GM18868 (cell line): ENCODE measurements at regions not wholly inside any gene's neighbourhood (a gene's known extent, or its start where the extent isn't known, plus 50 kb on each side); places are given as distances from the start of the nearest gene placed in this dataset.

ENCODE experiments used
- ATAC-seq: cut with Tn5 transposase; IDR thresholded peaks from one replicate; pipeline ENCODE4 v1.9.1; 2021; ENCODE audit warnings: mild to moderate bottlenecking, moderate library complexity; ENCODE audit not compliant: unreplicated experiment

DNA sequence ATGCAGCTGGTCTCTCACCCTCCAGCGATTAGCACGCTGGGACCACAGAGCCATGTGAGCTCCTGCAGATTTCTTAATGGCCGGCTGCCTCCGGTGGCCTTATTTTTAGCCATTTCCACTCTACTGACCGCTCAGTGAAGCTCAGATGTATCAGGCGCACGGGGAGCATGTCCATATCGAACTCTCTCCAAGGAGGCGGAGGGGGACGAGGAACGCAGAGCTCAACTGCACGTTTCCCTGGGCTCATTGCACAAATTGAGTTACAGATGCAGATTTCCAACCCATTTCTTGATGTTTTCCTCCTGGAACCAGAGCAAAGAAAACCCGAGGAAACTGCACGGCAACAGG lies 207.1 kb downstream of the CTTN start:
- ATAC-seq = no peak

DNA sequence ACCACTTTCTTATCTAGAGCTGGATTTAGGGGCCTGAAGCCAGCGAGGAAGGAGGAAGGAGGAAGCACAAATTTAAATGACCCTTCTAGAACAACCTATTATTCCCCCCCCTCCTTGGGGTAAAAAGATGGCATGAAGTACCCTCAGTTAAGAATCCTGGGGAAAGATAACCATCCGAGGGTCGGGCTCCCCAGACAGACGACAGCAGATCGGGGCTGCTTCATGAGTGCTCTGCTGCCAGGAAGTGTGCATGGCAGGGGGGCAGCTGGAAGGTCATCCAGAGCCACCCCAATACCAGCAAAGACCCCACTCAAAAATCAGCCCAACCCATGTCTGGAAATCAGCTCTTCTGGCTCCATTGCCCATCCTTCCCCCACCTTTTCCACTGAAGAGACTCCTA lies 207.5 kb downstream of the CTTN start:
- ATAC-seq = no peak

DNA sequence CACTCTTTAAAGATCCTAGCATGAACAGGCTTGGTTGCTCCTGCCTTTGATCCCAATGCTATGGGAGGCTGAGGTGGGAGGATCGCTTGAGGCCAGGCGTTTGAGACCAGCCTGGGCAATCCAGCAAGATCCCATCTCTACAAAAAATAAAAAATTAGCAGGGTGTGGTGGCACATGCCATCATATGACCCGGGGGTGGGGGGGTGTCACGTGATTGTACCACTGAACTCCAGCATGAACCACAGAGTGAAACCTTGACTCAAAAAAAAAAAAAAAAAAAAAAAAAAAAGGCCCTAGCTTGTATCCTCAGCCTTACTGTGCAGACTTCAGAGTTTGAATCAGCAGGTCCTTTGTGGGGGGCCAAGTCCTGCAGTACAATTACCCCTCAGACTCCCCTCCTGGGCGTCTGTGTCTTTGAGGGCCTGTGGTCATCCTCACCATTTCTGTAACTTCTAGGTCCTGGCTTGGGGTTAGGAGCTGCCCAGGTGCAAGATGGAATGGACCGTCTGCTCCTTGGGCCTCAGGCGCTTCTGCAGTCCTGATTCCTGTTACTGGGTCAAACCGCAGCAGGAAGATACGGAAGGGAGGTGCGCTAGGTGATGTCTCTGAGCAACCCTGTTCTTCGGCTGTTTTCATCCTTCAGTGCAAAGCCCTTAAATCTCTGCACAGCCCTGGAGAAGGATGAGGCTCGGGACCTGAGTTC lies 208.1 kb downstream of the CTTN start:
- no peak for ATAC-seq

DNA sequence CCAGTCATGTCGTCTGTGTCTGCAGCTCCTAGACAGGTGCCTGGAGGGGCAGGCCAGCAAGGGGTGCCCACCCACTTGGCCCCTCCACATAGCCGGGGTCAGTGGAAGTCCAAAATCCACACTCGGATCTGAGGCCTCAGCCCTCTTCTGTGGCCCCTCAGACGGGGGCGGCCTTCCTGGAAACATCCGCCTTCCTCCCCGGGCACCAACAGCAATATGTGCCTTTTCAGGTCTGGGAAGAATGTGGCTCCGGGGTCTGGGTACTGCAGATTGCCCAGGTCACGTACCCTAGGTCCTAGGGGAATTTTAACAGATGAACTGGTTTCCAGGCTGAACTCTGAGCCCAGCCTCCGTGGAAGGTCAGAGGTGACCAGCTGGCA lies 208.6 kb downstream of the CTTN start:
- ATAC-seq = no peak

DNA sequence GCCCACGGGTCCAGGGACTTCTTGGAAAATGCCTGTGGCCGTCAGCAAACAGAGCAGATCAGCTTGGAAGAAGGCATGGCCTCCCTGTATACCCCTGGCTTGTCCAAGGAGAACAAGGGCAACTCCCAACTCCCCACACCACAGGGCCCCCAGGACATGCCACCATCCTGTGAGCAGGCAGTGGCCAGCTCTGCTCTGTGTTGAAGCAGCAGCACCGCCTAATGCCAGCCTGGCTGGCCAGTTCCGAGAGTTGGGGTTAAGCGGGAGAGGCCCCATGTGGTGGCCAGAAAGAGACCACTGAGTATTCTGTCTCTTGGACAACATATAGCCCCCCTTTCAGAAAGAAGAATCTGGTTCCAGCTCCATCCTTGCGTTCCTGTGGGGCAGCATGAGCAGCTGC lies 209.2 kb downstream of the CTTN start:
- no peak for ATAC-seq

DNA sequence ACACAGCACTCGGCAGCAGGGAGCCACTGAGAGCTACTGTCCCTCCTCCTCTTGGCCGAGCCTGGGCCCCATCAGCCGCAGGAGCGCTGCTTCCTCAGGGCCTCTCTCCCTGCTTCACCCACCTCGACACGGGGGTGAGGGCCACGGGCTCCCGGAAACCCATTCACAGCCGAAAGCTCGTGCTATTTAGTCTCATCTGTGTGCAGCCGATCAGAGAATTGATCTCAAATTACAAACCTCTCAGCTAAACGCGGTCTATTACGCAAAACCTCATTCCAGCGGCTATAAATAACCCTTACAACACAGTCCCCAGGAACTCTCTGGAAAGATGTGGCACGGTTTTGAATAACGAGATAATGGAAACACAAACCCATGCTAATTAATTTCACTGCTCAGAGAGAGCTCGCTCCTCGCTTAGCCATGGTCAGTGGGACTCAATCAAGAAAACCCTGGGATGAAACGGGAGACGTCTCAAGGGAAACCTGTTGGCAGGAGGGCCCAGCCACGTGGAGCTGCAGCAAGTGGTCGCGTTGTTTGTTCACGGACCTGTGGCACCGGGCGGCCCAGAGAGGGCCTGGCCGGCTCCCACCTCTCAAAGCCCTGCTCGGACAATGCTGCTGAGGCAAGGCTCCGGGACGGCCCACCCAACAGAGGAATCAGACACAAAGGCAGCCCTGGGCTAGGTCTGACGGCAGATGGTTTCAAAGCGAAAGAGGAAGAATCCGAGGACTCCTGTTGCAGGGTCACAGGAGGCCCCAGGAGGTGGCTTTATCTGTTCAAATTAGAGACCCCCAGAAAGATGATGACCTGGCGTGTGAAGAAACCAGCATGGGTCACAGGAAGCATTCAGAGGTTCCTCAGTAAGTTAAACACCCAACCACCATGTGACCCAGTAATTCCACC lies 210.5 kb downstream of the CTTN start:
- ATAC-seq = no peak

DNA sequence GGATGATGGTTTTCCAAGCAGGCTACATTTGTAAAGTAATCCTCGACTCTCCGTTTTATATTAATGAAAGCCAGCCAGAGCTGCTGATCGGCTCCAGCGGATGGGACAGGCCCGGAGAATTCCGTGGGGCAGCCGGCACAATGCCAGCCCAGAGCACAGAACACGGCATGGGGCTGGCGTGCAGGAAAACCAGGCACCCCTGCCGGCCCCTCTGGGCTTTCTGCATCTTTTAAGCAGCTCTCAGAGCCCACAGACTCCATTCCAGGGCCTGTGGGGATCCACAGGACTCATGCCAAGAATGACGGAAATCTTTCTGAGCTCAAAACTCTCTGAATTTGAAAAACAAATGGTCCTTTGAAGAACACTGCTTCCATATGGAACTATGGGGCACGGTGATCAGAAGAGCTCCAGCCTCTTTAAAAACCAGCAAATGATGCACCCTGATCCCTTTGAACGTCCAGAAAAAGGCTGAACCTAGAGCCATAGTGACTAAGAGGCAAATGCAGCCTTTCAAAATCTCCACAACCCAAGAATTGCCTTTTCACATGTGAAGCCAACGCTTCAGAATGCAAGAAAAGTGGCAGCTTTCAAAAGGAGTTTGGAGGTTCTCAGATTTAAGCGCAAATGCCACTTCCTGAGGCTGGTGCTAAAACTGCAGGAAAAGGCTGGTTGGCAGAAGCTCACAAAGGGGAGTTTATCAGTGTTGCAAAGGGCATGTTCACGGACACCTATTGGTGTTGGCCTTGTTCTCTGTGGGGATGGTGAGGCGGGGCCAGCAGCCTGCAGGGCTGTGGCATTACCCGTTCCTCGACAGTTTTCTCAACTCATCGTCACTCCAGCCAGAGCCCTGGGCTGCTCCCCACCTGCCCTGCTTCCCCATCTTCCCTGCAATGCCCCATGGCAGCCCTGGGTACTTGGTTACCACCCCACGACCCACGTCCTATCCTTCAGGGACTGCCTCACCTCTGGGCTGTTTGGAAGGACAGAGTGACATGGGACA lies 212.5 kb downstream of the CTTN start:
- ATAC-seq = no peak

DNA sequence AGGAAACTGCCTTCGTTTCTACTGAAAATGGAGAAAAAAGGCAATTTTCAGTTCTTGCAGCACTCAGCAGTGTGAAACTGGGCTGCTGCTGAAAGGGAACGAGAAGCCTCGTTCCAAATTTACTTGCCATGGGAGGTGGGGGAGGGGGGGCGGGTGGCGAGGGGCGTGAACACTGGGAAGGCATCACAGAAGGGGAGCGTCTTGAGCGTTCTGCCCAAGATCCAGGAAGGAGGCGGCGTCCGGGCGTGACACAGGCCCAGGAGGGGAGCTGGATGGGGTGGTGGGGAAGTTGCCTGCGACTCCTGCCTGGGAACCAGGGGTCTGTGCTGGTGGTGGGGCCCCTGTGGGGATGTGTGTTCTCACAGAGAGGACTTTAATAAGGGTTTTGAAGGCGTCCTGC lies 213.5 kb downstream of the CTTN start:
- ATAC-seq = no peak

DNA sequence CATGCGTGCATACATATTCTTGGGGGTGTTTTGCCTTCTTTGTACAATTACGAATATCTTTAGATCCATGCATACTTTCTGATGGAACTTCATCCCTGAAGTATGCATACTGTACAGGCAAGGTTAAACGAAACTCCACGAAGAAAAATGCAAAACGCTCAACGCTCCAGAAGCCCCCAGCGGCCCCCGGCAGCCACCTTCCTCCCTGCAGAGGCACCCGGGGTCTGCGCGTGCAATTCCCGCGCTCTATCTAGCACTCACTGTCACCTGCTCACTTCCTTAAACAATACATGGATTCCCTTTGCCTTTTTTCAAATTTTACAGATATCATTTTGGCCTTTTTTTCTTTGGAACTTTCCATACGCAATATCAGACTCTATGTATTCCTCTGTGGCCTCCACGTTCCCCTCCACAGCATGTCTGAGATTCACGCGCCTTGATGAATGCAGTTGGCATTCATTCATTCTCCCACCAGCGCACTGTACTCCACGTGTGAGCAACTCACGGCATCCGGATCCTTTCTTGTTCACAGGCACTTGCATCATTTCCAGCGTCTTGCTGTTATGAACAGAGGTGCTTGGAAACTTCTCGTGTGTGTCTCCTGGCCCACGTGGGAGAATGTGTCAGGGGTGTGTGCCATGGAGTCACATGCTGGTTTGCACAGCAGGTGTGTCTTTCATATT lies 214.3 kb downstream of the CTTN start:
- no peak for ATAC-seq

DNA sequence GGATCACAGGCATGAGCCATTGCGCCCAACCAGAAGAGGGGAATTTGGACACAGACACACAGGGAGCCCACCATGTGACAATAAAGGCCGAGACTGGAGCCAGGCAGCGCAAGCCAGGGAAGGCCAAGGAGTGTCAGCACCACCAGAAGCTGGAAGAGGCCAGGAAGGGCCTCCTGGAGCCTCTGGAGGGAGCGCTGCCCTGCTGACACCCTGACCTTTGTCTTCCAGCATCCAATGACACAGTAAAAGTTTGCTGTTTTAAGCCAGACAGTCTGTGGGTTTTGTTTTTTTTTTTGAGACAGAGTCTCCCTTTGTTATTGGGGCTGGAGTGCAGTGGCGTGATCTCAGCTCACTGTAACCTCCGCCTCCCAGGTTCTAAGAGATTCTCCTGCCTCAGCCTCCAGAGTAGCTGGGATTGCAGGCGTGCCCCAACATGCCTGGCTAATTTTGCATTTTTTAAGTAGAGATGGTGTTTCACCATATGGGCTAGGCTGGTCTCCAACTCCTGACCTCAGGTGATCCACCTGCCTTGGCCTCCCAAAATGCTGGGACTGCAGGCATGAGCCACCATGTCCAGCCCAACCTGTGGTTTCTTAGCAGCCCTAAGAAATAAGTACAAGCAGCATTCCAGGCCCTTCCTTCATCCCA lies 215.8 kb downstream of the CTTN start:
- no peak for ATAC-seq

DNA sequence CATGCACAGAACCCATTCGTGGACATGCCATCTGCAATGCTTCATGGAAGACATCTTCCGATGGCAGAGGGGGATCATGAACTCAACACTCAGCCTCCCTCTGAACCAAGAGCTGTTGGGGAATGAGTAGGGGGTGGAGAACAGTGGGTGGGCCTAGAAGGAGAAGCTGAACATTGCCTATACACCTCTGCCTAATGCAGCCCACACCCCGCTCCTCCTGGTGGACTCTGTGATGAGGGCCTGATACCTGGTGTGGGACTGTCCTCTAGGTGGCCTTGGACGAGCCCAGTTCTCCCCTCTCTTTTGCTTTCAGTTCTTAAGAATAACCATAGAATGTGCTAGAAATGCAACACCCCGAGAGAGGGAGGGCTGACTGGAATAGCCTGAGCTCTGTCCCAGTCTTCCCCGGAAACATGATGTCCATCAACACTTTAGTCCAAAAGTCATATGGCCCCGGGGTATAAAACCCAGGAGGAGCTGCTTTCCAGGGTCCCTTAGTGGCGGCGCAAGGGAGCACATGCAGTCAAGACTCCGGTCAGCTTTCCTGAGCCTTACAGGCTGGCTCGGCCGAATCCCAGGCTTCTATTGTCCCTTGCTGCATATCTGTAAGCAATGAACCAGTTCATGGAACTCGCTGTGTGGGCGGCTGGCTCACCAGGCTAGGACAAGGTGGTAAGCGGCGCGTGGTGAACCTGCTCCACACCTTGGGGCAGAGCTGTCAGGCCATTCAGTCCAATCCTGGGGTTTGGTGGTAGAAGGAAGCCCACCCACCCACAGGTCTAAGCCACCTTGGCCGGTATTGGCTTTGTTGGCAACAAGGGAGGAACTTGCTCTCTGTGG lies 216.9 kb downstream of the CTTN start:
- no peak for ATAC-seq

DNA sequence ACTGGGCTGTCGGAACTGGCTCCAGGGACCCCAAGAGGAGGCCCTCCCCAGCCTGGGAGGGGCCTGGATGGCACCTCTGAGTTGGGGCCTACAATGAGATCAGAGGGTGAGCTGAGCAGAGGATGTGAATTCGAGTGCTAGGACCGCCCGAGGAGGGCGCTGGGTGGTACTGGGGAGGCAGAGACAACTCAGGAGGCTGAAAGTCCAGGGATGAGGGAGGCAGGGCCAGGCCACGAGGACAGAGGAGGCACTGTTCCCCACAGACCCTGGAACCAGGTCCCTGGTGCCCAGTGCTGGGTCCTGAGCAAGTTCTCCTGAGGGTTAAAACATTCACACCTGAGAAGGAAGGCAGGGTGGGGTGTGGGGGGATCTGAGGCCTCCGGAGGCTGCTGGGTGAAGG lies 218.0 kb downstream of the CTTN start:
- ATAC-seq = no peak

DNA sequence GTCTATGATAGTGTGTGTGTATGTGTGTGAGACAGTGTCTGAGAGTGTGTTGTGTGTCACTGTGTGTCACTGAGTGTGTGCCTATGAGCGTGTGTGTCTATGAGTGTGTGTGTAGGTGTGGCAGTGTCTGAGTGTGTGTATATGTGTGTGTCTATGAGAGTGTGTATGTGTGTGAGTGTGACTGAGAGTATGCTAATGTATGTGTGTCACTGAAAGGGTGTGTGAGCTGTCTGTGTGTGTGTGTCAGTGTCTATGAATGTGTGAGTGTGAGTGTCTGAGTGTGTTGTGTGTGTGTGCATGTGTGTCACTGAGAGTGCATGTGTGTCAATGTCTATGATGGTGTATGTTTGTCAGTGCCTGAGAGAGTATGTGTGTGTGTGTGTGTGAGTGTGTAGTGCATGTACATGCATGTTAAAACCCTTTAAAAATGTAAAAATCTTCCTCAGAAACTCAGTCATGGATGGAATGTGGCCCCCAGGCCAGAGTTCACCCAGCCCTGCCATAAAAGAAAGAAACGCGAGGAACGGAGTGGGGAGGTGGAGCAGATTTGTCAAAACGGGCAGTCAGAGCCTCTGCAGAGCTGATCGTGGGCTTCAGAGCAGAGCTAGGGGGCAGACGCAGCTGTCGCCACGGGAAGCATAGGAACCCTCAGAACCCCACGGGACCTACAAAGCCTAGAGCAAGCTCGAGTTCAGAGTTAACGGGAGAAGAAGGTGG lies 218.8 kb downstream of the CTTN start:
- ATAC-seq = no peak

DNA sequence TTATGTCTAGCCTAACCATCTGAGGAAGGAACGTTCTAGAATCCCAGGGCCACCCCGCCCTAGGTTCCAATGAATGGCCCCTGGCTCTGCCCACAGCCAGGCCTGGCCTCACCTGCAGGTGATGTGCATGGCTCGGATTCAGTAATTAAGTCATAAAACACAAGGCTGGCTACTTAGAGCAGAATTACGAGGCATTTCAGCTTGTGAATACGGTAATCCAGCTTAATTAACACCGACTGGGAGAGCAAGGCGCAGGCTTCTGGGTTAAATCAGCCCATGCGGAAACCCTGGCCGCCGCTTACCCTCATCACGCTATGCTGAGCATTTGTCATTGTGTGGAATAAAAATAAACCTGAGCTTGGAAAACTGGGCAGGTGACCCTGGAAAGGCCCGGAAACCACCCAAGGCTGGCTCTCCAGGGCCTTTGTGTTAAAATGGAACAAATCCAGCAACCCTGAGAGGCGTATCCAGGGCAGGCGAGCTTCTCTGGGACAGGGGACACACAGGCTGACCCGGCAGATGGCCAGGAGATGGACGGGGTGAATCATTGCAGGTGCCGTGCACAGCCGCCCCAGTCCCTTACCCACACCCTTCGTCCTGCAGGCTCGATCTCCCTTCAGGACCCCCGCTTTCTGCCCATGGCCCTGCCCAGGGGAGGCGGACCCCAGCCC lies 220.2 kb downstream of the CTTN start:
- no peak for ATAC-seq

DNA sequence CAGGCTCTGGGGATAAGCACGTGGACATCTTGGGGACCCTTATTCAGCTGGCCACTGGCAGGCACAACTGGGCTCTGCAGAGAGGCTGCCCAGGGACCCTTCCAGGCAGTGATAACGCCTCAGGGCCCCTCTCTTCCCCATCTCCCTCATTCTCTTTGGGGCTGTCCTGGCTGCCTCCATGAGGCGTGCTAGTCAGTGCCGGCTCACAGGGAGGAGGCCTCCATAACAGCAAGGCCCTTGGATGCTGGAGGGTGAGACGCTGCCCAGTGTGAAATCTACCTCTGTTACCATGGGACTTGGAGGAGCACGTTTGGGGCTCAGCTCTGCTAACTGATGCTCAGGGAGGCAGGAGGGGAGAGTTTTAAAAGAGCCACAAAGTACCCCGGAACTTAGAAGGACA lies 221.3 kb downstream of the CTTN start:
- no peak for ATAC-seq

DNA sequence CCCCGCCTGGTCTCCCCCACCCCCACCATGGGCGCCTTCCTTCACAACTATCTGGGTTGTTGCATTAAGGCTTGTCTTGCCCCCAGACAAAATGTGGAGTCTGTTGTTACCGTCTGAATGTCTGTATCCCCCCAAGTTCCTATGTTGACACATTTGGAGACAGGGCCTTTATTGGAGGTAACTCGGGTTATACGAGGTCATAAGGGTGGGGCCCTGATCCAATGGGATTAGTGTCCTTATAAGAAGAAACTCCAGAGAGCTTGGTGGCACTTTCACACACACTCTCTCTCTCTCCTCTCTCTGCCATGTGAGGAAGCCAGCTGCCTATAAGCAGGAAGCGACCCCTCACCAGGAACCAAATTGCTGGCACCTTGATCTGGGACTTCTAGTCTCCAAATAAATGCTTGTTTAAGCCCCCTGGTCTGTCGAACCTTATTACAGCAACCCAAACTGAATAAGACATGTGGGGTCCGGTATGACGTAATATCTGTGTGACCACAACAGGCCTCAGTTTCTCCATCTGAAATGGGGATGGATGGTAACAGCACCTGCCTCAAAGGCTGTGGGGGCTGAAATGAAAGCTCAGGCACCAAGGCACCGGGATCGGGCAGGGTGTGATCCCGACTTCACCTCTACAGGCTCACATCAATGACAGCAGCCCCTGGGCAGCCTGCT lies 222.3 kb downstream of the CTTN start:
- ATAC-seq = no peak

DNA sequence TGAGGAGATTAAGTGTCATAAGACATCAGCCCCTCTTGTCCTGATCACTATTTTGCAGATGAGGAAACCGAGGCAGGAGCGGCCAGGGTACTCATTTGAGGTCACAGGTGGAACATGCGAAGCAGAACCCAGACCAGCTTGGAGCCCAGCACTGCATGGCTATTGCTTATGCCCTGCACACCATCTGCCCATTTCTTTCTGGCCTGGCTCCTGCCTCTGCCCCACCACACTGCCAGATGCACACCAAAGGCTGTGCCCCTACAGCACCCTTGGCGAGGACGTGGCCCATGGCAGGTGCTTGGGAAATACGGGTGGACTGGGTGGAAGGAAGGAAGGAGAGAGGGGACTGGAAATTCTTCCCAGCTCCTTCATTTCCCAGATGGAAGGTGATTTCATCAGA lies 222.9 kb downstream of the CTTN start:
- ATAC-seq = no peak

DNA sequence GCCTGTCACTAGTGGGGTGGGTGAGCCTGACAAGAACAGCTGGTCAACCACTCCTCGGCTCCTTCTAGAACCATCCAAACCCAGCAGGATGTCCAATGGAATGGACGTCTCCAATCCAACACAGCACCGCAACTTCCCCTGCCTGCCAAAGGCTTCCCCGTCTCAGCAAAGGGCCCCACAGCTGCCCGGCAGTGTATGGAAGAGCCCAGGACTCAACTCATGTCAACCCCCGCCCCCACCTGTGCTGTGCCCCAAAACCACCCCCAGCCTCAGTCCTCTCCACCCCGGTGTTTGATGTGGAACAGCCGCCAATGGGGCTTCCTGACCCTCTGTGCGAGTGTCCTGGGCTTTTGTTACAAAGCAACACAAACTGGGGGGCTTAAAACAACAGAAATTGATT lies 223.8 kb downstream of the CTTN start:
- ATAC-seq = no peak
